ENCODE measurements at regions not wholly inside any gene's neighbourhood (a gene's known extent, or its start where the extent isn't known, plus 50 kb on each side); places are given as distances from the start of the nearest gene placed in this dataset.

- TF ChIP-seq CTCF (IDR thresholded peaks at IDR 0.05) (no peak), POLR2AphosphoS5 (IDR thresholded peaks at IDR 0.05) (no peak), POLR2A (IDR thresholded peaks at IDR 0.05) (no peak)
Observed at GRCh38 chr5:119928974-119929373, 299.6 kb downstream of the FAM170A start.
